Activated CD8-positive, alpha-beta memory T cell treated with anti-CD3 and anti-CD28 coated beads for 4 hours (primary cell): ENCODE measurements at regions not wholly inside any gene's neighbourhood (a gene's known extent, or its start where the extent isn't known, plus 50 kb on each side); places are given as distances from the start of the nearest gene placed in this dataset.
"Not testable (repeated sequence)": the region's sequence is repeated elsewhere in the genome, so short reads cannot be mapped to it uniquely, and the experiment has no call there.

Source experiments
- DNase-seq, 2 donors: peaks; one replicate each; pipeline ENCODE4 v3.0.0-alpha.2; 2020; ENCODE audit warnings: low read depth in 2 of 2

DNA sequence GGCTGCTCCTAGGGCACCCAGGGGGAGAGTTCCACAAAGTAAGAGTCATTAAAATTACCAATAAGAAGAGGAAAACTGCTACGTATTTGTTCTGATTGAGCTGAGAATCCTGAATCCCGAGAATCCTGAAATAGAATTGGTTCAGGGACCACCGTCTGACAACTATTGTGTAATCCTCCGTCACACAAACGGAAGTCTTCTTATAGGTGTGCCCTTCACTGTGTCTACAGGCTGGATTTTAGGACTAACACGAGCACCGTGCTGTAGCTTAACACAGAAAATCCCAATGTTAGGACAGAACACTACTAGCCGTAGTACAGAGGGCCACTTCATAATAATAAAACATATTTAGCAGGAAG, 50.6 kb upstream of the RNF182 start:
- DNase-seq: no peak

DNA sequence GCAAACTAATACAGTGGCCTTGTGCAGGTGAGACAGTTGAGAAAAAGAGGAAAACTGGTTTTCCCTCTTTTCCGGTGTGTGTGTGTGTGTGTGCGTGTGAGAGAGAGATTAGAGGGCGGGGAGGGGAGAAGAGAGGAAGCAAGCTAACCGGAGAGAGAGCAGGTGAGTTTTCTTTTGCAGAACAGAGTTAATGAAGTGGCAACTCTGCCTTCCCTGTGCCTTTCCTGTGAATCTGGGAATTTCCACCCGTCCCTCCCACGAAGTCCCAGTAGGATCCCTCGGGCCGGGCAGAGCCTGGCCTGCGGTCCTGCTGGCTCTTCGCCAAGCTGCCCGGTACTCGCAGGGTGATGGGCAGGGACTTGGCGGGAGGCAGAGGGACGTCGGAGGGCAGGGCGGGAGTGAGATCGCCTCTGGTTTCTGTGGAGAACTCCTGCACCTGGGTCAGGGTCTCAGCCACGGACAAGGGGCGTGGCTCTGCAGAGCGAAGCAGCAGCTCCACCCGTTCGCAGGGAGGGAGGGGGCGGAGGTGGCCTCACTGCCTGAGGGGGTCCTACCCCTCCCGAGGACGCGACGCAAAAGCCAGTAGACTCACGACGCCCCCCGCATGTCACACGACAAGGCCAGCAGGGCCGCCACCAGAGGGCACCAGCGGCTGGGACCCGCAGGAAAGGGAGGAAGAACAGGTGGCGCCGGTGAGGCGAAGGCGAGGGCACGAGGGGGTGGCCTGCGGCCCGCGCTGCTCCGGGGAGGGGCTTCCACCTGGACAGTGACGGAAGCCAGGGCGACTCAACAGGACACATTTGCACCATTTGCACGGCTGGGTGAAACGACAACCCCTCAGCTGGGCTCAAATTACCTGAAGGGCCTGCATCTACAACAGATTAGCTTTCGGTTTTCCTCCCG, 51.2 kb upstream of the RNF182 start:
- DNase-seq: peak; percentile 49 to 55

DNA sequence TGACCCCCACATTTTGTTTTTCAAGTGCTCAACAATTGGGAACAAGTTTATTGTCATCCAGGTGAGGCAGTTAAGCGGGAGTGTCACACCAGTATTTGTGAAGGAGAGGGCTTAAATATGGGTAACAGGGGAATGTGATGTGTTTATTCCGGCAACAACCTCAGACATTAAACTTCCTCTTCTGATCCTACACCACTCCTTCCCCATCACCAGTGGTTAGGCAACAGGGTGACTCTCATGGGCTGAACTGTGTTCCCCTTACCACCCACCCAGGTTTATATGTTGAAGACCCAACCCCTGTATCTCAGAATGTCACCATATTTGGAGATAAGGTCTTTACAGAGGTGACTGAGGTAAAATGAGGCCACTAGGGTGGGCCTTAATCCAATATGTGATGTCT, 52.1 kb upstream of the RNF182 start:
- no peak for DNase-seq

DNA sequence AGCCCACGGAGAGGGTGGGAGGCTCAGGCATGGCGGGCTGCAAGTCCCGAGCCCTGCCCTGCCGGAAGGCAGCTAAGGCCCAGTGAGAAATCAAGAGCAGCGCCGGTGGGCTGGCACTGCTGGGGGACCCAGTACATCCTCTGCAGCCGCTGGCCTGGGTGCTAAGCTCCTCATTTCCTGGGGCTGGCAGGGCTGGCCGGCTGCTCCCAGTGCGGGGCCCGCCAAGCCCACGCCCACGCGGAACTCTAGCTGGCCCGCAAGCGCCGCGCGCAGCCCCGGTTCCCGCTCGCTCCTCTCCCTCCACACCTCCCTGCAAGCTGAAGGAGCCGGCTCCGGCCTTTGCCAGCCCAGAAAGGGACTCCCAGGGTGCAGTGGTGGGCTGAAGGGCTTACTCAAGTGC, 52.7 kb upstream of the RNF182 start:
- DNase-seq: not testable (repeated sequence)

DNA sequence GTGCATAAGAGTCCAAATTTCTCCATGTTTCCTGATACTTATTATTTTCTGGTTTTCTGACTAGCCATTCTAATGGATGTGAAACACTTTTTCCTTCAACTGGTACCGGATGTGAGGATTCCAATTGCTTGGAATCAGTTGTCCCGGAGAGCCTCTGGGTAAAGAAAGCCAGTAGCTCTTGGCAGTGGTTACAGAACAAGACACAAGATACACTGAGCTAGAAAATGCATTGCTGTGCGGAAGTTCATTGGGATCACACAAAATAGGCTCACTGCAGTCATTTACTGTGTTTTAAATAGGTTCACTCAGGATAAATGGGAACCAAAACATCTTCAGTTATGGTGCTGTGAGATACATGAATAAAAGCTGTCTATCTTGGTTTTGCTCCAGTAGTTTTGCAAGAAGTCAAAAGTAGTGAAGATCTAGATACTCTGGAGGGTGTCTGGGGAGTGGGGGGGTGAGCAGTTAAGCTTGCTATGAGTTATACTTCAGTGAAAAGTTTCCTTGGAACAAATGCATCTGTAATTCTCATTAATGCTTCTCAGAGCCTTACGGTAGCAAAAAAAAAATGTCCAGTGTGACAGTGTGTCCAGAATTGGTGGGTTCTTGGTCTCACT, 54.4 kb upstream of the RNF182 start:
- no peak for DNase-seq

DNA sequence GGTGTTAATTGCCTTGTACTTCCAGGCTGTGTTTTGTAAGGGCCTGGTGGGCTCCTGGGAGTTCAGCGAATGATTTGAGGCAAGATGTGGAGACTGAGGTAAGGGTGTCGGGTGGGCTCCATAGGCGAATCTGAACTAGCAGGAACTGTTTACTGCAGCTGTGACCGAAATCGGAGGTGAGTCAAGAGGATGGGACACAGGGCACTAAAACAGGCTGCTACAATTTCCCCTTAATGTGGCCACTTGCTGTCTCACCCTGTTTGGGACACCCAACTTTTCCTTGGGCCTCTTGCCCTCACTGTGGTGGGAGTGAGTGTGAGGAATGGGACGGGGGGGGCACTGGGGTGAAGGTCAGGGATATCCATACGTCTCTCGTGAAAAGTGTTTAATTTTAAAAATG, 53.9 kb upstream of the MCUR1 start:
- DNase-seq: no peak

DNA sequence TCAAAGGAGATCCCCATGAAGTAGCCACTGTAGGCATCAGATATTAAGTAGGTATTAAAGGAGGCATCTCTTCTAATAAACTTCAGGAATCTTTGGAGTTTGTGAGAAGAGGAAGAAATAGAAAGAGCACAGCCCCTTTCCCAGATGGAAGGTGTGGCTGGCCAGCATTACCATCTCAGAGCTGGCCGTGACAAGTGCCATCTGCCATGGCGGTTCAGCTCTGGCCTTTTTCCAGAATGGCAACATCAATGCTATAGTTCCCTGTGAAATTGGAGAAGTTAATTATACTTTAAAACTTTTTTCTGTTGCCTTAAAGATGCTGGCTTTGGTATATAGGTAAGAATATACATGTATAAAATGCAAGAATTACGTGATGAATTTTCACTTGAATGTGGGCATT, 51.9 kb upstream of the MCUR1 start:
- DNase-seq: no peak

DNA sequence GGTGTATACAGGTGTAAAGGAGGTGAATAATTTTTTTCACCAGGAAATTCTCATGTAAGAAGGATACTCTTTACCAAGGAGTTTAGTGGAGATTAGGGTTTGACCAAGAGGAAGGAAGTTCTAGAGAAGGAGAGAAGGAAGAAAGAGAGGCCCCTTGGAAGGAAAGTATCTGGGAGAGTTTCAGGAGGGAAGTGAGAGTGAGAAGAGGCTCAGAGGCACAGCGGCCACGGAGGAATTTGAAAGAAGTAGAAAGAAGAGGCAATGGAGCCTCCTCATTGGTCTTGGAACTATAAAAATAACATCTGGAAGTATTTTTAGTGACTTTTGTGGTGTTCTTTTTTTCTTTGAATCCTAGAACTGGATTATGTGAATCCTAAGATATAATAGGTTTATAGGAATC, 50.8 kb upstream of the MCUR1 start:
- DNase-seq: no peak

DNA sequence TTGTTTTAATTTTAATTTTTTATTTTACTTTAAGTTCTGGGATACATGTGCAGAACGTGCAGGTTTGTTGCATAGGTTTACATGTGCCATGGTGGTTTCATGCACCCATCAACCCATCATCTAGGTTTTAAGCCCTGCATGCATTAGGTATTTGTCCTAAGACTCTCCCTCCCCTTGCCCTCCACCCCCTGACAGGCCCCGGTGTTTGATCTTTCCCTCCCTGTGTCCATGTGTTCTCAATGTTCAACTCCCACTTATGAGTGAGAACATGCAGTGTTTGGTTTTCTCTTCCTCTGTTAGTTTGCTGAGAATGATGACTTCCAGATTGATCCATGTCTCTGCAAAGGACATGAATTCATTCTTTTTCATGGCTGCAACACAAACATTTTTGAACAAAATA, 50.3 kb upstream of the MCUR1 start:
- not testable (repeated sequence) for DNase-seq
